ENCODE measurements at regions not wholly inside any gene's neighbourhood (a gene's known extent, or its start where the extent isn't known, plus 50 kb on each side); places are given as distances from the start of the nearest gene placed in this dataset.

DNA sequence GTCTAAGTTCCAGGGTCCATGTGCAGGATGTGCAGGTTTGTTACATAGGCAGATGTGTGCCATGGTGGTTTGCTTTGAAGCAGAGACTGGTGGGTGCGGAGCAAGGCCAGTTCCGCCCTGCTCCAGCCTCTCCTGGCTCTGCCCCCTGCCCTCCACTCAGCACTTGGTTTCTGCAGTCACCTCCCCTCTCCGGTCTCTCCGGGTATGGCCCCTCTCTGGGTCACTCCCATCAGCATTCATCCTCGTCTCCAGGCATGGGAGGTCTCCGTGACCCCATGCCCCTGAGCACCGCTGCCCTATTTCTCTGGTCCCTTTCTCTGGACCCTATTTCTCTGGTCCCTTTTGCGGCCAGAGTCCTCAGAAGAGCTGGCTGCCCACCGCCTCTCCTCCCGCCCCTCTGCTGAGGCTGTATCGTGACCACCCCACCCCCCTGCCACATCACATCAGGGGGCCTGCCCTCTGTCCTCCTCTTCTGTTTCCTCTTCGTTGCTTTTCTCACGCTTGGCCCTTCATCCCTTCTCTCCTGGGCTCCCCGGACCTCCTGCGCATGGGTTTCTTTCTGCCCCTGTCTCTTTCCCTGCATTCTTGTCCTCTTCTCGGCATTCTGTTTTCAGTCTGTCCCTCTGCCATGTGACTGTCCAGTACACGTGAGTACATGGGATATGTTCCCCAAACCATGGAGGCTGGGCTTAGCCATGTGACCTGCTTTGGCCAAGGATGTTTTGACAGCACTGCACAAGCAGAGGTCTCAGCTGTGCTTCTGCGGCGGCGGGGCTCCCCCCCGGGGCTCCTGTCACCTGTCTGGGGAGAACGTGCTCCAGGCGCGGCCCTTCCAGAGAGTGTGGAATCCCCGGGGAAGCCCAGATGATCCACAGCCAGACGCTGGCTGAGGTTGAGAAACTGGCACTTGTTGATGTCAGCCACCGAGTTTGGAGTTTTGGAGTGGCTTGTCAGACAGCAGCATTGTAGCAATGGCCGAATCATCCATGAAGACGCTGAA, 54.4 kb upstream of the C1orf174 start:
- Mint-ChIP-seq H3K9me3 (peaks cover 4% of the 10 kb centered on the region), H3K36me3 (ENCODE audit: low read depth) (no peaks in the 10 kb centered on the region), H3K4me3 (no peak overlapping the region), H3K27ac (no peak overlapping the region), H3K27me3 (peaks cover 20% of the 10 kb centered on the region), H3K4me1 (ENCODE audit: low read depth) (no peaks in the 10 kb centered on the region)

DNA sequence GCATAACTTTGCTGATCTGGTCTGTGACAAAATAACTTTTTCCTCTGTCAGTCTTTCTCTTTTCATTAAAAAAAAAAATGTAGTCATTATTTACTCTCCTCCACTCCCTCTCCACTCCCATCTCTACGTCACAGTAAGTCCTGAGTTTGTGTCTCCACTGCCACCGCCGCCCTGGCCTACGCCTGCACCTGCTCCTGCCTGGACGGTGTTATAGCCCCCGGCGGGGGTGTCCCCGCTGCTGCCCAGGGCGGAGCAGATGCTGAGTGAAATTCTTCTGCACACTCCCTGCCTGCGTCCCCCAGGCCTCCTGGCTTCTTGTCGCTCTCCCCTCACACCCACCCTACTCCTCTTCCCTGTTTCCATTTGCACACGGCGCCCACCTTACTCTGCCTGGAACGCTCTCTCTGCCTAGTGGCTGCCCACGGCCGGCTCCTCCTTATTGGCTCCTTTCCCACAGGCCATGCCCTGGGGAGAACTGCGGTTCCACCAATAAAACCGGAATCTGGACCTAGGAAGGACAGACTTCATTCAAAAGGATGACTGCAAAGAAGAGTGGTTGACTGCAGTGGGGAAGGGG, 55.2 kb upstream of the C1orf174 start:
- Mint-ChIP-seq H3K9me3 (peaks cover 1% of the 10 kb centered on the region), H3K27me3 (peaks cover 17% of the 10 kb centered on the region), H3K4me3 (no peak overlapping the region), H3K36me3 (ENCODE audit: low read depth) (no peaks in the 10 kb centered on the region), H3K27ac (no peak overlapping the region), H3K4me1 (ENCODE audit: low read depth) (no peaks in the 10 kb centered on the region)

DNA sequence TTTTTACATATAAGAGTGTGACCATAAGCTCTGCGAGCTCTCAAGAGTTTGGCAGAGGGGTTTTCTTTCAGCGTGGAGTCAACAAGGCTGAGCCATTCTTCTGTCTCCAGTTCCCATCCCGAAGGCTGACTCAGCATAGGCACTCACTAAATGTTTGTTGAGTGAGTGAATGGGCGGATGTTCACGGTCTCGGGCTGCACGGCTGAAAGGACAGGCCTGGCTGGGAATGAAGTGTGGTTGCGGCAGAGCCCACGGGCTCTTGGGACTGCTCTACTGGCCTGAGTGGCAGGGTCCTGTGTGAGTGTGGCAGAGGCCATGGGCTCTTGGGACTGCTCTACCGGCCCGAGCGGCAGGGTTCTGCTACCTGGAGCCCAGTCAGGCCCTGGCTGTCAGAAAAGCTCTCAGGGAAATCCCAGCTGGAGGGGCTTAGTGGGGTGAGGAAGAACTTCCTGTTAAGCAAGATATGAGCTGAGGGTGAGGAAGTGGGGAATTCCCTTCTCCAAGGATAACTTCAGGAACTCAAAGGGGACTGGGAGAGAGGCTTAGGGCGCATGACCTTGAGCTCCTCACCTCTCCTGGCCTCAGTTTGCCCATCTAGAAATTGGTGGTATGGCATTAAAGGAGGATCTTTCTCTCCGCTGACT, 56.6 kb upstream of the C1orf174 start:
- H3K4me3 Mint-ChIP-seq = no peak overlapping the region
- no peaks in the 10 kb centered on the region for H3K4me1 Mint-ChIP-seq (ENCODE audit: low read depth)
- no peak overlapping the region for H3K27ac Mint-ChIP-seq
- no peaks in the 10 kb centered on the region for H3K36me3 Mint-ChIP-seq (ENCODE audit: low read depth)
- H3K9me3 Mint-ChIP-seq = no peaks in the 10 kb centered on the region
- peaks cover 14% of the 10 kb centered on the region for H3K27me3 Mint-ChIP-seq

DNA sequence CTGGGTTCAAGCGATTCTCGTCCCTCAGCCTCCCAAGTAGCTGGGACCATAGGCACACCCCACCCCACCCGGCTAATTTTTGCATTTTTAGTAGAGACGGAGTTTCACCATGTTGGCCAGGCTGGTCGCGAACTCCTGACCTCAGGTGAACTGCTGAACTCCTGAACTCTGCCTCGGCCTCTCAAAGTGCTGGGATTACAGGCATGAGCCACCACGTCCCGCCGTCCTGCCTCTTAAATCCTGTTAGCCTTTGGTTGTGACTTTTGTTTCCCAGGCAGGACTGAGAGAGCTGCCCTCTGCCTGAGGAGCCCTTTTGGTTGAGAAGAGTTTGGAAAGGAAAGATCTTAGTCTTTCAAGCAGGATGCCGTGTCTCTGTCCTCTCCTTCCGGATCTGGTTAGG, 59.3 kb upstream of the C1orf174 start:
- no peaks in the 10 kb centered on the region for H3K36me3 Mint-ChIP-seq (ENCODE audit: low read depth)
- no peaks in the 10 kb centered on the region for H3K9me3 Mint-ChIP-seq
- H3K27me3 Mint-ChIP-seq = peaks cover 10% of the 10 kb centered on the region
- no peaks in the 10 kb centered on the region for H3K4me1 Mint-ChIP-seq (ENCODE audit: low read depth)
- H3K27ac Mint-ChIP-seq = no peak overlapping the region
- no peak overlapping the region for H3K4me3 Mint-ChIP-seq

DNA sequence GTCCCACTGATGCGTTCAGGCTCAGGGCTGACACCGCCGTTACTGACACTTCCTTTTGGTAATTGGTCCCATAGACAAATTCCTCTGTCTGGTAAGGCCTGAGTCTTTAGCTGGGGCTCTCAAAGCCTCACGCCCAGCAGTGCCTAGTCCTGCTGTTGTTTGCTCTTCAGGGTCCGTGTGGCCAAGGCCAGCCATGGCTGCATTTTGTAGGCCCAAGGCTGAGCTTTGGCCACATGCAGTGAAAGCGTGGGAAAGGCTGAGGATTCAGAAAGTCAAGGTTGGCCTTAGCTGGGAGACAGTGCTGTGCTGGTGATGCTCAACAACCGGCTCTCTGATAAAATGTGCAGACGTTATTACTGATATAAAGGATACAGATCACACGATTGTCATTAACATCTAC, 63.5 kb upstream of the C1orf174 start:
- no peaks in the 10 kb centered on the region for H3K4me1 Mint-ChIP-seq (ENCODE audit: low read depth)
- H3K9me3 Mint-ChIP-seq = no peaks in the 10 kb centered on the region
- no peaks in the 10 kb centered on the region for H3K36me3 Mint-ChIP-seq (ENCODE audit: low read depth)
- peaks cover 8% of the 10 kb centered on the region for H3K27me3 Mint-ChIP-seq
- H3K4me3 Mint-ChIP-seq = no peak overlapping the region
- H3K27ac Mint-ChIP-seq = no peak overlapping the region

DNA sequence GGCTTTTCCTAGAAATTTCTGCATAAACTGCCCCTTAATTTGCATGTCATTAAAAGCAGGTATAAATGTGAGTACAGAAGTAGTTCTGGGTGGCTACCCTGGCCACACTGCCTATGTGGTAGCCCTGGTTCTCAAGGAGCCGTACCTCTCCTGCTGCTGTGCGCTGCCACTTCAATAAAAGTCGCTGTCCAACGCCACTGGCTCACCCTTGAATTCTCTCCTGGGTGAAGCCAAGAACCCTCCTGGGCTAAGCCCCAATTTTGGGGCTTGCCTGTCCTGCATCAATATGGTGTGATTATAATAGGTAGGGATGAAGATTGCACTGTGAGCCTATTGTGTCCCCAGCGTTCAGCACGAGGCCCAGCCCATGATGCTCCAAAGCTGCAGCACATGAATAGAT, 65.6 kb upstream of the C1orf174 start:
- Mint-ChIP-seq H3K36me3 (ENCODE audit: low read depth) (no peaks in the 10 kb centered on the region), H3K4me1 (ENCODE audit: low read depth) (no peaks in the 10 kb centered on the region), H3K4me3 (no peak overlapping the region), H3K9me3 (no peaks in the 10 kb centered on the region), H3K27ac (no peak overlapping the region), H3K27me3 (peaks cover 11% of the 10 kb centered on the region)

DNA sequence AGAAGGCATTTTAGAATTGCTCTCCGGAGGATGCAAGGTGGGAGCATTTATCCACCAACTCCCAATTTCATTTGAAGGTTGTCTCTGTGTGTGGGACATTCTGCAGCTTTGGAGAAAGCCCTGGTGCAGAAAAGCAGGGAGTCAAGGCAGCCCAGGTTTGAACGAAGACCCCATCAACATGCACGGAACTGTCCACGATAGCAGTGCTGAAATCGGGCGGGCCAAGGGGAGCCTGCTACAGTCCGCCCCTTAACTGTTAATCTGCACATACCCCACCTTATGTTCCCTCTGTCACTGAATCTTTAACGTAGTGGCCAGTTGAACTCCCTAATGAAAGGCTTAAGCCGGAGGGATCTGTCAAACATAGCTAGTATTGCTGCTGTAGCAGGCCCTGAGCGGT, 68.8 kb upstream of the C1orf174 start:
- H3K27me3 Mint-ChIP-seq = peaks cover 11% of the 10 kb centered on the region
- no peaks in the 10 kb centered on the region for H3K36me3 Mint-ChIP-seq (ENCODE audit: low read depth)
- H3K4me3 Mint-ChIP-seq = no peak overlapping the region
- no peaks in the 10 kb centered on the region for H3K4me1 Mint-ChIP-seq (ENCODE audit: low read depth)
- no peak overlapping the region for H3K27ac Mint-ChIP-seq
- H3K9me3 Mint-ChIP-seq = no peaks in the 10 kb centered on the region

DNA sequence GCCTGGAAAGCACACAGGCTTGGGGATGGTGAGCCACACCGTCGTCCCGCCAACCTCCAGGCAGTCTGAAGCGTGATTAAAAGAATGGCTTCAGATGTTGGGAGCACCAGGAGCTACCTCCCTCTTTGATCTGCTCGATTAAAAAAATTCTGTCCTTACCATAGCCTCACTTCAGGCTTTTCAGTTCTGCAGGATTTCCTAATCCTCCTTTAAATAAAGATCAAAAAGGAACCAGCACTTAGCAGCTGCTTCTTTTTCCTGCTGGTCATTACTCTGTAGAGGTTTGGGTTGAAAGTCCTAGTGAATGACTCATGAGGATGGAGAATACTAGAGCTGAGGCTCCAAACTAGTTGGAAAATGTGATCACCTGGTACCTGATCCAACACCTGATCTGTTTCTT, 71.9 kb upstream of the C1orf174 start:
- H3K4me3 Mint-ChIP-seq = no peak overlapping the region
- H3K9me3 Mint-ChIP-seq = no peaks in the 10 kb centered on the region
- no peak overlapping the region for H3K27ac Mint-ChIP-seq
- peaks cover 11% of the 10 kb centered on the region for H3K27me3 Mint-ChIP-seq
- no peaks in the 10 kb centered on the region for H3K4me1 Mint-ChIP-seq (ENCODE audit: low read depth)
- H3K36me3 Mint-ChIP-seq (ENCODE audit: low read depth) = no peaks in the 10 kb centered on the region

DNA sequence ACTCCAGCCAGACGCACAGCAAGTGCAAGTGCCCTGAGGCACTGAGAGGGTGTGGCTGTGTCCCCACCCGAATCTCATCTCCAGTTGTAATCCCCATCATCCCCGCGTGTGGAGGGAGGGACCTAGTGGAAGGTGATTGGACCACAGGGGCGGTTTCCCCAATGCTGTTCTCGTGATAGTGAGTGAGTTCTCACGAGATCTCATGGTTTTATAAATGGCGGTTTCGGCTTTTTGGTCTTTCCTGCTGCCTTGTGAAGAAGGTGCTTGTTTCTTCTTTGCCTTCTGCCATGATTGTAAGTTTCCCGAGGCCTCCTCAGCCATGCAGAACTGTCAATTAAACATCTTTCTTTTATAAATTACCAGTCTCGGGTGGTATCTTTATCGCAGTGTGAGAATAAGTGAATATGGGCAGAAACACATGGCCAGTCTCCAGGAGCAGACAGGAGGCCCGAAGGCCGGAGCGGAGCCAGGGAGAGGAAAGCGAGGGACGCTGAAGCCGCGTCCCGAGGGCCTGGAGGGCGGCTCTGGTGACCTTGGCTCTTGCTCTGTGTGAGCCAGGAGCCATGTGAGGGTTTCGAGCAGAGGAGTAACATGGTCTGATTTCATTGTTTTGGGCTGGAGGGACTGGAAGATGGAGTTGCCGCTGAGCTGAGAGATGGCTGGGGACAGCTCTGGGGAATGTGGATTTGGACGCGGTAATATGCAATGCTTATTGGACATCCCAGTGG, 76.0 kb upstream of the C1orf174 start:
- Mint-ChIP-seq H3K36me3 (ENCODE audit: low read depth) (no peaks in the 10 kb centered on the region), H3K27me3 (no peaks in the 10 kb centered on the region), H3K27ac (no peak overlapping the region), H3K4me3 (no peak overlapping the region), H3K4me1 (ENCODE audit: low read depth) (no peaks in the 10 kb centered on the region), H3K9me3 (no peaks in the 10 kb centered on the region)

DNA sequence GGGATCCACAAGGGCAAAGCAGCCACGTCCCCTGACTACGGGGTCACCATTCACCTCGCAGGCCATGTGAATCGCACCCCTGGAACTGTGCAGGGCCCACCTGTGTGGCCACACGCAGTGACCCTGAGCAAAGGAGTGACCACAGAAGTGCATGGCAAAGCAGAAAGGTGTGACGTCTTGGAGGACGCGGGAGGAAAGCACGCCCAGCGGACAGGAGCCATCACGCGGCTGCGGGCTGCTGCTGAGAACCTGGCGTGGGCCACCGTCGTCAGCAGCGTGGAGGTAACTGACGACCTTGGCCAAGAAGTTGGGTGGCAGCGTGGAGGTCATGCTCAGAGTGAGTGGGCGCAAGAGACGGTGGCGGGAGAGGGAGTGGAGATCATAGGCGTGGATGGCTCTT, 76.7 kb upstream of the C1orf174 start:
- no peaks in the 10 kb centered on the region for H3K4me1 Mint-ChIP-seq (ENCODE audit: low read depth)
- H3K9me3 Mint-ChIP-seq = no peaks in the 10 kb centered on the region
- no peak overlapping the region for H3K4me3 Mint-ChIP-seq
- no peaks in the 10 kb centered on the region for H3K27me3 Mint-ChIP-seq
- H3K36me3 Mint-ChIP-seq (ENCODE audit: low read depth) = no peaks in the 10 kb centered on the region
- H3K27ac Mint-ChIP-seq = no peak overlapping the region

DNA sequence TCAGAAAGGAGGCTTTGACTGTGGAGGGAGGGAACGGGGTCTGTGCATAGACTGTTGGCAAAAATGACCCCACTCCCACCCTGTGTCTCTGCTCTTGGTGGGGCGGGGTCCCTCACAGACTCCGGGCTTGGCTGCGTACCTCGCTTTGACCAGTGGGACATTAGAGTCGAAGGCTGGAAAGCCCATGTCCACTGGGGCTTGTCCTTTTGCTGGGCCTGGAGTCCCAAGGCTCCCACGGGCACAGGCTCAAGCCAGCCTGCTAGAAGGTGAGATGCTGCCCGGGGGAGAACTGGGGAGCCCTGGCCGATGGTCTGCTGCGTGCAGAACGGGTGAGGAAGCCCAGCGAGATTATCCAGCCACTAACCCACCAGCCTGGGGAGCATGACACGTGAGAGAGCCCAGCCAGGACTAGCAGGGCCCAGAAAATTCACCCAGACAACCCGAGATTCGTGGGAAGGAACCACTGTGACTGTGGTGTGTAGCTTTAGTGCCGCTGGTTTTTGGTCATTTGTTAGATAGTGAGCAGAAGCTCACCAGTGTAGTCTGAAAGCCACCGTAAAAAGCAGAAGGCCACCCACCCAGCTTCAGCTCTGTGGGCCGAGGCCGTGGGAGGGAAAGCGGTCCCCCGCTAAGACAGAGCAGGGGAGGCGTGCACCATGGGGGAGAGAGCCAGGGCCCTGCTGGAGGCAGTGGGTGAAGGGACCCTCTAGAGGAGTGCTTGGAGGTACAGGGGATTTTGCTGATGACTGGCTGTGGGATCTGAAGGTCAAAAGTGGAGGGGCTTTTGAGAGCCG, 78.3 kb upstream of the C1orf174 start:
- Mint-ChIP-seq H3K27me3 (peaks cover 4% of the 10 kb centered on the region), H3K9me3 (no peaks in the 10 kb centered on the region), H3K36me3 (ENCODE audit: low read depth) (no peaks in the 10 kb centered on the region)

DNA sequence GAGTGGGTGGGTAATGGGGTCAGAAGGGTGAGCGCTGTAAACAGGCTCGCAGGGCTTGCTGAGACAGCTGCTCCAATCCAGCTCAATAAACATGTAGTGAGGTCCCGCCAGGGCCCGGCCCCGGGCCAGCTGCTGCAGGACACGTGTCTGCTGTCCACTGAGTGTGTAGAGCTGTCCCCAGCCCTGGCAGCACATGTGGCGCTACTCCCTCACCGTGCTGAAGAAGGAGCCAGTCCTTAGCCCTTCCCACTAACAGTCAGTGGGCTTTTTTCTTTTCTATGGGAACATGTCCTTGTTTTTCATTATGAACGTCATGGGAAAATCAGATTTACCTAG, 78.9 kb upstream of the C1orf174 start:
- Mint-ChIP-seq H3K9me3 (no peaks in the 10 kb centered on the region), H3K36me3 (ENCODE audit: low read depth) (no peaks in the 10 kb centered on the region), H3K4me1 (ENCODE audit: low read depth) (no peaks in the 10 kb centered on the region), H3K4me3 (no peak overlapping the region), H3K27me3 (peaks cover 4% of the 10 kb centered on the region), H3K27ac (no peak overlapping the region)

More for the DNA sequence above, 78.3 kb upstream of the C1orf174 start:
- Mint-ChIP-seq H3K4me3 (no peak overlapping the region), H3K27ac (no peak overlapping the region), H3K4me1 (ENCODE audit: low read depth) (no peaks in the 10 kb centered on the region)

DNA sequence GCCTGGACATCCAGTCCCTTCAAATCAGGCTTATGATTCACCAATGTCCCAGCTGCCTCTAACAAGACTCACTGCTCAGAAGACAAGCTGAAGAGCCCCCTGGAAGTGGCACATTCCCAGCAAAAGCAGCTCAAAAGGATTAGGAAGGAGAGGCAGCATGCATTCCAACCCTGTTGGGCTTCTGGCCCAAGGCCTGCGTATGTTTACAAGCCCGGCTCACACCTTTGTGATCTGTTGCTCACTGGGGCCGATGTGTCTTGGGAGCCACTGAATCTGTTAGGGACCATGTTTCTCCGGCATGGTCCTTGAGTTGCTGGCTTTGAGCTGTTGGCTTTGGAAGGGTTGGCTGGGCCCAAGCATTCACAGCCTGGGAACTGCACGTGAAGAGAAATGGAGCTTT, 81.2 kb upstream of the C1orf174 start:
- no peak overlapping the region for H3K27ac Mint-ChIP-seq
- H3K4me3 Mint-ChIP-seq = no peak overlapping the region
- no peaks in the 10 kb centered on the region for H3K36me3 Mint-ChIP-seq (ENCODE audit: low read depth)
- no peaks in the 10 kb centered on the region for H3K4me1 Mint-ChIP-seq (ENCODE audit: low read depth)
- no peaks in the 10 kb centered on the region for H3K9me3 Mint-ChIP-seq
- peaks cover 4% of the 10 kb centered on the region for H3K27me3 Mint-ChIP-seq

DNA sequence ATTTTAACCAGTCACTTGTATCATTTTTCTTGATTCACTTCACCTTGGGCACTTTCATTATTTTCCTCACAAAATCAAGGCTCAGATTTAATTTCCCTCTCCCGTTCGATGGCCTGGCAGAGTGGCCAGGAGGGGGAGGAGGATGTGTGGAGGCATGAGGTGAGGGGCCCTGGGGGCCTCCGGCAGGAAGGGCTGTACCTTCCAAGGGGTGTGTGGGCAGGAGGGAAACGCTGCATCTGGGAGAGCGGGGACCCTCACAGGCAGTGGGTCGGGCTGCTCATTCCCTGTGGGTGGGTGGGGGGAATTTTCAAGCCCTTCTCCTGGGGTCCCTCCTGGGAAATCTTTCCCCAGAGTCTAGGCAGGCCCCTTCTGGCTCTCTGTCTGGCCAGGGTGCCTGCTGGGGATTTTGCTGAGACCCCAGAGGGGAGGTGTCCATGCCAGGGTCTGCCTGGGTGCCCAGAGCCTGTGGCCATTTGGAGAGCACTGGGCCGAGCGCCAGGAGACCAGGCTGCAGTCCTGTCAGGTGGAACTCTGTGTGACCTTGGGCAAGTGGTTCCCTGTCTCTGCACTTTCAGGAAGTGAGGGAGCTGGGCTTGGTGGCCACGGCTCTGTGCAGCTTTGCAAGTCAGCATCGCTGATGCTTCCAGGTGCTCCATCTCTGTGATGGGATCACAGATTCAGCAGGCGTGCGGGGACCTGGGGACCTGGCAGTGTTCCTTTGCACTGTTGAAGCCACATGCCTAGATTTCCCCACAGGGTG, 81.9 kb upstream of the C1orf174 start:
- H3K27ac Mint-ChIP-seq = no peak overlapping the region
- no peaks in the 10 kb centered on the region for H3K9me3 Mint-ChIP-seq
- H3K27me3 Mint-ChIP-seq = peaks cover 4% of the 10 kb centered on the region
- H3K36me3 Mint-ChIP-seq (ENCODE audit: low read depth) = no peaks in the 10 kb centered on the region
- no peaks in the 10 kb centered on the region for H3K4me1 Mint-ChIP-seq (ENCODE audit: low read depth)
- H3K4me3 Mint-ChIP-seq = no peak overlapping the region
